ENCODE measurements at regions not wholly inside any gene's neighbourhood (a gene's known extent, or its start where the extent isn't known, plus 50 kb on each side); places are given as distances from the start of the nearest gene placed in this dataset.

DNA sequence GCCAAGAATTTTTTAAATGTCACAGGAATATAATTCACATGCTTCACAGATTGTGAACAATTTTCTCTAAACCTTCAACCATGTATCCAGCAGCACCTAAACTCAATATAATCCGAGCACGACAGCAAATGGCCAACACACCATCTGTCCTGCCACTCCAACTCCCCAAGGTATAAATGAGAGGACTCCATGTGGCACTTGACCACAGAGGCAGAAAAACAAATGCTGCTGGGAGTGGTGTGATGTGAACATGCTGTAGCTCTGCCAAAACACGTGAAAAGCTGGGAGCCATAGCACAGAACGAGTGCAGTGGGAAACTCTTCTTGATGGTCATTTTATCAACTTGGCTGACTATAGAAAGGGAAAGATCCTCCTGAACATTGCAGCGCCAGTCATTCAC lies 70.9 kb downstream of the LLPH start:
- Histone ChIP-seq H3K4me3 (ENCODE audit: low read length) (no peak overlapping the region), H3K27me3 (ENCODE audit: low read depth, low read length) (peaks cover 18% of the 10 kb centered on the region), H2AFZ (ENCODE audit: low read depth, low read length) (no peak overlapping the region), H3K36me3 (replicated peaks; ENCODE audit: low read depth, low read length) (no peaks in the 10 kb centered on the region), H3K79me2 (ENCODE audit: low read length) (no peaks in the 10 kb centered on the region), H3K9ac (ENCODE audit: low read length) (no peak overlapping the region), H3K4me1 (ENCODE audit: low read length) (peaks cover 59% of the 10 kb centered on the region), H4K20me1 (ENCODE audit: insufficient read depth, low read length) (no peaks in the 10 kb centered on the region), H3K4me2 (ENCODE audit: low read length) (peak overlapping the region; percentile 39), H3K9me3 (ENCODE audit: insufficient read depth, low read length) (no peaks in the 10 kb centered on the region), H3K27ac (ENCODE audit: low read length) (peak overlapping the region; percentile 85; the same call in 1 of the 2 replicates)
- TF ChIP-seq, protein P1, sequence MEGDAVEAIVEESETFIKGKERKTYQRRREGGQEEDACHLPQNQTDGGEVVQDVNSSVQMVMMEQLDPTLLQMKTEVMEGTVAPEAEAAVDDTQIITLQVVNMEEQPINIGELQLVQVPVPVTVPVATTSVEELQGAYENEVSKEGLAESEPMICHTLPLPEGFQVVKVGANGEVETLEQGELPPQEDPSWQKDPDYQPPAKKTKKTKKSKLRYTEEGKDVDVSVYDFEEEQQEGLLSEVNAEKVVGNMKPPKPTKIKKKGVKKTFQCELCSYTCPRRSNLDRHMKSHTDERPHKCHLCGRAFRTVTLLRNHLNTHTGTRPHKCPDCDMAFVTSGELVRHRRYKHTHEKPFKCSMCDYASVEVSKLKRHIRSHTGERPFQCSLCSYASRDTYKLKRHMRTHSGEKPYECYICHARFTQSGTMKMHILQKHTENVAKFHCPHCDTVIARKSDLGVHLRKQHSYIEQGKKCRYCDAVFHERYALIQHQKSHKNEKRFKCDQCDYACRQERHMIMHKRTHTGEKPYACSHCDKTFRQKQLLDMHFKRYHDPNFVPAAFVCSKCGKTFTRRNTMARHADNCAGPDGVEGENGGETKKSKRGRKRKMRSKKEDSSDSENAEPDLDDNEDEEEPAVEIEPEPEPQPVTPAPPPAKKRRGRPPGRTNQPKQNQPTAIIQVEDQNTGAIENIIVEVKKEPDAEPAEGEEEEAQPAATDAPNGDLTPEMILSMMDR (IDR thresholded peaks at IDR 0.05; ENCODE audit: low read depth, low read length): no peak
- TF ChIP-seq EZH2phosphoT487 (IDR thresholded peaks at IDR 0.05; ENCODE audit: low read depth): no peak

DNA sequence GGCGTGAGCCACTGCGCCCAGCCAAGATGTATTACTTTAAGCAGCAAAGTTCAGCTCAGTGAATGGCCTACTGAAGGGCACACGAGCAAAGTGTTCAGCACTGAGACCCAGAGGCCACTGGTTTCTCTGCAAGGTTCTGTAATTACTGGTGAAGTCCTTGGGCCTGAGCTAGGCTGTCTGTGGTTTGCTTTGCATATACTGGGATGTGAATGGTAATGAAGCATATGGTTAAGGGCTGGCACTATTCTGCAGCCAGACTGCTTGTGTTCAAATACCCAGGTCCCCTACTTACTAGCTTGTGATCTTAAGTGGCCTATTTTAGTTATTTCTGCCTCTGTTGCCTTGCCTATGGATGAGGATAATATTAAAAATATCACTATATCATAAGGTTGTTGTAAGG lies 72.0 kb downstream of the LLPH start:
- H4K20me1 ChIP-seq (ENCODE audit: insufficient read depth, low read length): no peaks in the 10 kb centered on the region
- no peak overlapping the region for H3K9ac ChIP-seq (ENCODE audit: low read length)
- H3K36me3 ChIP-seq (replicated peaks; ENCODE audit: low read depth, low read length): no peaks in the 10 kb centered on the region
- no peak overlapping the region for H2AFZ ChIP-seq (ENCODE audit: low read depth, low read length)
- H3K9me3 ChIP-seq (ENCODE audit: insufficient read depth, low read length): no peaks in the 10 kb centered on the region
- peaks cover 11% of the 10 kb centered on the region; the same call in 1 of the 2 replicates for H3K27me3 ChIP-seq (ENCODE audit: low read depth, low read length)
- TF ChIP-seq, protein P1 (IDR thresholded peaks at IDR 0.05; ENCODE audit: low read depth, low read length): no peak
- peak overlapping the region; percentile 39 for H3K4me2 ChIP-seq (ENCODE audit: low read length)
- H3K79me2 ChIP-seq (ENCODE audit: low read length): no peaks in the 10 kb centered on the region
- H3K27ac ChIP-seq (ENCODE audit: low read length): peak overlapping the region; percentile 85
- no peak overlapping the region for H3K4me3 ChIP-seq (ENCODE audit: low read length)
- H3K4me1 ChIP-seq (ENCODE audit: low read length): peaks cover 70% of the 10 kb centered on the region

DNA sequence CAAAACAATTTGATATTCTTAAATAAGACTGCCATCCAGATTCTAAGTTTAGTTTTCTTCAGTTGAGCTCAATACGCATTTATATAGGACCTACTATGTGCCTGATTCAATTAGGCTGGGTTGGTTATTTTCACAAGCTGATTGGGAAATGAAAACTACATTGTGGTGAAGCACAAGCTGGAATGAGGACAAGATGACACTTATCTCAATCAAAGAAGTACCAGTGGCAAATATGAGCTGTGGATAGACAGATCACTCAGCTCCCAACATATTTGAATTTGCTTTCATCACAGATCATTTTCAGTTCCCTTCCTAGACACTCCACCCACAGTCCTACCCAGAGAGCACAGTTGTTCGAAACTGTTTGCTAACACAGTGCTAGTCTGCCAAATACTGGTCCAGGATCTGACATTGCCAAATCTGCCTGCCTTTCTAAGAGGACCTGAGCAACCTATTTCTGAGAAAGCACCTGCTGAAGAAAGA lies 74.7 kb downstream of the LLPH start:
- H4K20me1 ChIP-seq (ENCODE audit: insufficient read depth, low read length): no peaks in the 10 kb centered on the region
- H3K4me1 ChIP-seq (ENCODE audit: low read length): peaks cover 87% of the 10 kb centered on the region
- H3K9me3 ChIP-seq (ENCODE audit: insufficient read depth, low read length): no peaks in the 10 kb centered on the region
- peak overlapping the region; percentile 40 for H3K4me3 ChIP-seq (ENCODE audit: low read length)
- H3K36me3 ChIP-seq (replicated peaks; ENCODE audit: low read depth, low read length): no peaks in the 10 kb centered on the region
- no peaks in the 10 kb centered on the region for H3K79me2 ChIP-seq (ENCODE audit: low read length)
- peak overlapping the region; percentile 35 for H3K9ac ChIP-seq (ENCODE audit: low read length)
- TF ChIP-seq EZH2phosphoT487 (IDR thresholded peaks at IDR 0.05; ENCODE audit: low read depth): no peak
- TF ChIP-seq, protein P1 (IDR thresholded peaks at IDR 0.05; ENCODE audit: low read depth, low read length): no peak
- H3K27me3 ChIP-seq (ENCODE audit: low read depth, low read length): peaks cover 5% of the 10 kb centered on the region; the same call in 1 of the 2 replicates
- peak overlapping the region; percentile 60 for H3K27ac ChIP-seq (ENCODE audit: low read length)
- peak overlapping the region; percentile 75 for H3K4me2 ChIP-seq (ENCODE audit: low read length)
- no peak overlapping the region for H2AFZ ChIP-seq (ENCODE audit: low read depth, low read length)

DNA sequence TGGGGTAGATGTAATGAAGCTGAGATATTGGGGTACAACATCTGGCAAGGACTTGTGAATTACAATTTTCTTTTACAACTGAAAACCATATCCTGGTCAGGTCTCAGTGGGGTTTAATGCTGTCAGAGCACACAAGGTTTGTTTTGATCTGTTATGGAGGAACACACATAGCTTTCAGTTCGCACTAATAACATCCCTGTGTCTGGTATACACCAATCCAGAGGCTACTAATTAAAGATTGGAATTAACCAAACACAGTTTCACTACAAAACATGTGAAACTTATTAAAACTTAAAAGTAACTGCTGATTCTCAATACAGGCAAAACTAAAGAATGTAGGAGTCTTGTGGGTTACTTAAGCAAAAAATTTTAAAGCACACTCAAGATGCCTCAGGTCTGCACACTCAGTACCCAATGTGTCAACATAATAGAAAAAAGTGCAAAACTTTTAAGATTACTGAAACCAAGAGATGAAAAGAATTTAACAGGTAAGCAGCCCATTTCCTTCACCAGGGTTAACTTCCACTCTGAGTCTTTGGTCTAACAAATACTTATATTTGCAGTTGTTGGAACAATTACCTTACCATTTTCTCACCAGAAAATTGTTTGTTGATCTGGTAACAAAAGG lies 77.4 kb downstream of the LLPH start:
- Histone ChIP-seq H3K9me3 (ENCODE audit: insufficient read depth, low read length) (no peaks in the 10 kb centered on the region), H3K4me2 (ENCODE audit: low read length) (no peak overlapping the region; the same call in 1 of the 2 replicates), H3K27ac (ENCODE audit: low read length) (no peak overlapping the region), H3K9ac (ENCODE audit: low read length) (no peak overlapping the region), H3K4me1 (ENCODE audit: low read length) (peaks cover 85% of the 10 kb centered on the region), H4K20me1 (ENCODE audit: insufficient read depth, low read length) (no peaks in the 10 kb centered on the region), H3K4me3 (ENCODE audit: low read length) (no peak overlapping the region), H3K27me3 (ENCODE audit: low read depth, low read length) (no peaks in the 10 kb centered on the region), H3K36me3 (replicated peaks; ENCODE audit: low read depth, low read length) (no peaks in the 10 kb centered on the region), H3K79me2 (ENCODE audit: low read length) (no peaks in the 10 kb centered on the region), H2AFZ (ENCODE audit: low read depth, low read length) (no peak overlapping the region)
- TF ChIP-seq, protein P1 (IDR thresholded peaks at IDR 0.05; ENCODE audit: low read depth, low read length): no peak
- TF ChIP-seq EZH2phosphoT487 (IDR thresholded peaks at IDR 0.05; ENCODE audit: low read depth): no peak
